ENCODE measurements at regions not wholly inside any gene's neighbourhood (a gene's known extent, or its start where the extent isn't known, plus 50 kb on each side); places are given as distances from the start of the nearest gene placed in this dataset.

DNA sequence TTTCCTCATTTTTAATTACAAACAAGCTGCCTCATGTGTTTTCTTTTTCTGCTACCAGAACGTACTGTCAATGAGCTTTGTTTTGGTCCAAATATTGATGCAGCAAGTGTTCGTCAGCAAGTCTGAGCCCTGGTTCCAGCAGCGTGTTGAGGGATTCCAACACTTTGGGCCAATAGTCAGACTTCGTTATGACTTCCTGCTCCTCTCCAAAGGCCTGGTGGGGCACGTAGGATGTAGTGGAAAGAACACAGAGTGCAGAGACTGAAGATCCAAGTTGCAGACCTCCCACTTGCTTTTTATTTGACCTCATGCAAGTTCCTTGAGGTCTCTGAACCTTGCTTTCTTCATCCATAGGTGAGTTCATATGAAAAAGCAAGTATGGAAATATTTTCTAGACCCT, 138.2 kb downstream of the BBOX1 start:
- TF ChIP-seq POLR2A (IDR thresholded peaks at IDR 0.05) = no peak
- TF ChIP-seq, protein P1, sequence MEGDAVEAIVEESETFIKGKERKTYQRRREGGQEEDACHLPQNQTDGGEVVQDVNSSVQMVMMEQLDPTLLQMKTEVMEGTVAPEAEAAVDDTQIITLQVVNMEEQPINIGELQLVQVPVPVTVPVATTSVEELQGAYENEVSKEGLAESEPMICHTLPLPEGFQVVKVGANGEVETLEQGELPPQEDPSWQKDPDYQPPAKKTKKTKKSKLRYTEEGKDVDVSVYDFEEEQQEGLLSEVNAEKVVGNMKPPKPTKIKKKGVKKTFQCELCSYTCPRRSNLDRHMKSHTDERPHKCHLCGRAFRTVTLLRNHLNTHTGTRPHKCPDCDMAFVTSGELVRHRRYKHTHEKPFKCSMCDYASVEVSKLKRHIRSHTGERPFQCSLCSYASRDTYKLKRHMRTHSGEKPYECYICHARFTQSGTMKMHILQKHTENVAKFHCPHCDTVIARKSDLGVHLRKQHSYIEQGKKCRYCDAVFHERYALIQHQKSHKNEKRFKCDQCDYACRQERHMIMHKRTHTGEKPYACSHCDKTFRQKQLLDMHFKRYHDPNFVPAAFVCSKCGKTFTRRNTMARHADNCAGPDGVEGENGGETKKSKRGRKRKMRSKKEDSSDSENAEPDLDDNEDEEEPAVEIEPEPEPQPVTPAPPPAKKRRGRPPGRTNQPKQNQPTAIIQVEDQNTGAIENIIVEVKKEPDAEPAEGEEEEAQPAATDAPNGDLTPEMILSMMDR (IDR thresholded peaks at IDR 0.05) = no peak
